PC-3 (cell line): ENCODE measurements at regions not wholly inside any gene's neighbourhood (a gene's known extent, or its start where the extent isn't known, plus 50 kb on each side); places are given as distances from the start of the nearest gene placed in this dataset.

Source experiments
- ATAC-seq: fragments of 200-7000 bp; cut with Tn5 transposase; 2 replicates; pipeline ENCODE4 v1.9.1; 2020; ENCODE audit warnings: mild to moderate bottlenecking, moderate library complexity
- BruUV-seq: library from RNA; stranded (reverse); fragments of 400-500 nt; replicated peaks from 2 replicates; lab custom pipeline; 2021; lab: Mats Ljungman, UMichigan
- CTCF ChIA-PET: fragments of 300-600 bp; sonication (Branson Sonifier 250); formaldehyde crosslinking; loops from one replicate; lab custom pipeline; 2022; ENCODE audit warnings: antibody characterized with exemption; lab: Charles Lee
- POLR2A ChIA-PET: fragments of 300-600 bp; sonication (Branson Sonifier 250); formaldehyde crosslinking; loops from one replicate; lab custom pipeline; 2022; ENCODE audit warnings: antibody characterized with exemption; ENCODE audit not compliant: unreplicated experiment; lab: Charles Lee
- DNase-seq: peaks from one replicate; pipeline ENCODE4 v3.0.0-alpha.2; 2015
- H2AFZ ChIP-seq: fragments of 300-600 bp; sonication (generic); 2 replicates; pipeline ENCODE4 v1.6.0; 2016; ENCODE audit warnings: antibody characterized with exemption, low read length
- H3F3A ChIP-seq: fragments of 300-600 bp; sonication (generic); one replicate; pipeline ENCODE4 v1.6.0; 2017; ENCODE audit warnings: antibody characterized with exemption, low read length, control low read depth, mild to moderate bottlenecking; ENCODE audit not compliant: unreplicated experiment
- H3K27ac ChIP-seq: fragments of 300-600 bp; sonication (generic); 2 replicates; pipeline ENCODE4 v1.5.1; 2016; ENCODE audit warnings: mild to moderate bottlenecking, low read length
- H3K27me3 ChIP-seq: fragments of 300-600 bp; sonication (generic); 2 replicates; pipeline ENCODE4 v1.6.1; 2016; ENCODE audit warnings: low read length, mixed read lengths
- H3K36me3 ChIP-seq: fragments of 300-600 bp; sonication (generic); 2 replicates; pipeline ENCODE4 v1.6.1; 2016; ENCODE audit warnings: low read depth, mixed run types, low read length, mixed read lengths
- H3K4me1 ChIP-seq: fragments of 300-600 bp; sonication (generic); 2 replicates; pipeline ENCODE4 v1.5.1; 2016; ENCODE audit warnings: low read length; ENCODE audit not compliant: insufficient read depth
- H3K4me2 ChIP-seq: fragments of 300-600 bp; sonication (generic); 2 replicates; pipeline ENCODE4 v1.6.0; 2016; ENCODE audit warnings: low read length
- H3K4me3 ChIP-seq: fragments of 300-600 bp; sonication (generic); 2 replicates; pipeline ENCODE4 v1.5.1; 2016; ENCODE audit warnings: mild to moderate bottlenecking, low read length, mixed read lengths
- H3K79me2 ChIP-seq: fragments of 300-600 bp; sonication (generic); 2 replicates; pipeline ENCODE4 v1.6.1; 2017; ENCODE audit warnings: low read length, mixed read lengths
- H3K9ac ChIP-seq: fragments of 300-600 bp; sonication (generic); 2 replicates; pipeline ENCODE4 v1.6.0; 2016; ENCODE audit warnings: mild to moderate bottlenecking, low read length
- H3K9me2 ChIP-seq: fragments of 300-600 bp; sonication (generic); replicated peaks from 2 replicates; pipeline ENCODE4 v1.6.1; 2016; ENCODE audit warnings: mixed run types, low read length, mixed read lengths
- H3K9me3 ChIP-seq: fragments of 300-600 bp; sonication (generic); 2 replicates; pipeline ENCODE4 v1.6.1; 2016; ENCODE audit warnings: low read length, mixed read lengths
- H4K20me1 ChIP-seq: fragments of 300-600 bp; sonication (generic); 2 replicates; pipeline ENCODE4 v1.6.1; 2016; ENCODE audit warnings: low read length, mixed read lengths
- EZH2 ChIP-seq: fragments of 300-600 bp; sonication (generic); IDR thresholded peaks from one replicate; pipeline ENCODE4 v1.6.1; 2017; ENCODE audit warnings: antibody characterized with exemption, mild to moderate bottlenecking, low read length; ENCODE audit not compliant: unreplicated experiment
- EZH2phosphoT487 ChIP-seq: fragments of 300-600 bp; sonication (generic); IDR thresholded peaks from 2 replicates; pipeline ENCODE4 v1.6.1; 2018; ENCODE audit warnings: mild to moderate bottlenecking, antibody characterized with exemption, low read length, borderline replicate concordance
- intact Hi-C: fragments of 100-400 bp; cut with micrococcal nuclease; formaldehyde crosslinking; loops from 2 replicates; pipeline ENCODE4 v1.9.0; 2023
- TF ChIP-seq, protein P1 (sequence below): fragments of 300-600 bp; sonication (generic); conservative IDR thresholded peaks from 2 replicates; pipeline ENCODE4 v1.5.1; 2017; ENCODE audit warnings: antibody characterized with exemption, low read depth, mild to moderate bottlenecking, low read length

DNA sequence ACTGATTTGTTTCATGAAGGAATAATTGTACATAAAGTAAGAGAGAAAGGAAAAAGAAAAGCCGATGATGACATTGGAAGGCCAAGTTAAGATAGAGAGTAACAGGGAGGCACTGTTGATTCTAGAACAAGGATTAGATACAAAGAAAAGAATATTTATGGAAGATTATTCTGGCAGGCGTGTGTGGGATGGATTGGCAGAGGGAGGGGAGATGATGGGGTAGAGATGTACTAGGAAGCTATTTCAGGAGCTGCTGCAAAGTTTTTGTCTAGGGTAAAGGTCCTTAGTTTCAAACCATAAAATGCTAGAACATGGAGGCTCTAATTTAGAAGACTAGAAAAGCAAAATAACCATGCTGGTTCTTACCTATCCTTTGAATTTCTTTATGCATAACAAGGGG is 280.0 kb upstream of the LRRN1 start:
- no TSS peak for BruUV-seq
- Histone ChIP-seq H3K79me2 (no peaks in the 10 kb centered on the region), H2AFZ (no peak overlapping the region), H3K4me3 (no peak overlapping the region), H3K36me3 (no peaks in the 10 kb centered on the region), H3K9me3 (peaks cover 25% of the 10 kb centered on the region), H3K27ac (no peak overlapping the region), H4K20me1 (no peaks in the 10 kb centered on the region), H3K9me2 (no peaks in the 10 kb centered on the region), H3K4me1 (no peaks in the 10 kb centered on the region), H3F3A (no peaks in the 10 kb centered on the region), H3K9ac (no peak overlapping the region), H3K27me3 (no peaks in the 10 kb centered on the region), H3K4me2 (no peak overlapping the region)
- POLR2A ChIA-PET: no interaction called here
- intact Hi-C loops: no loop called here
- DNase-seq (no peak), ATAC-seq (no peak)
- TF ChIP-seq EZH2 (no peak), EZH2phosphoT487 (no peak)
- TF ChIP-seq, protein P1, sequence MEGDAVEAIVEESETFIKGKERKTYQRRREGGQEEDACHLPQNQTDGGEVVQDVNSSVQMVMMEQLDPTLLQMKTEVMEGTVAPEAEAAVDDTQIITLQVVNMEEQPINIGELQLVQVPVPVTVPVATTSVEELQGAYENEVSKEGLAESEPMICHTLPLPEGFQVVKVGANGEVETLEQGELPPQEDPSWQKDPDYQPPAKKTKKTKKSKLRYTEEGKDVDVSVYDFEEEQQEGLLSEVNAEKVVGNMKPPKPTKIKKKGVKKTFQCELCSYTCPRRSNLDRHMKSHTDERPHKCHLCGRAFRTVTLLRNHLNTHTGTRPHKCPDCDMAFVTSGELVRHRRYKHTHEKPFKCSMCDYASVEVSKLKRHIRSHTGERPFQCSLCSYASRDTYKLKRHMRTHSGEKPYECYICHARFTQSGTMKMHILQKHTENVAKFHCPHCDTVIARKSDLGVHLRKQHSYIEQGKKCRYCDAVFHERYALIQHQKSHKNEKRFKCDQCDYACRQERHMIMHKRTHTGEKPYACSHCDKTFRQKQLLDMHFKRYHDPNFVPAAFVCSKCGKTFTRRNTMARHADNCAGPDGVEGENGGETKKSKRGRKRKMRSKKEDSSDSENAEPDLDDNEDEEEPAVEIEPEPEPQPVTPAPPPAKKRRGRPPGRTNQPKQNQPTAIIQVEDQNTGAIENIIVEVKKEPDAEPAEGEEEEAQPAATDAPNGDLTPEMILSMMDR: no peak
- CTCF ChIA-PET: no interaction called here

DNA sequence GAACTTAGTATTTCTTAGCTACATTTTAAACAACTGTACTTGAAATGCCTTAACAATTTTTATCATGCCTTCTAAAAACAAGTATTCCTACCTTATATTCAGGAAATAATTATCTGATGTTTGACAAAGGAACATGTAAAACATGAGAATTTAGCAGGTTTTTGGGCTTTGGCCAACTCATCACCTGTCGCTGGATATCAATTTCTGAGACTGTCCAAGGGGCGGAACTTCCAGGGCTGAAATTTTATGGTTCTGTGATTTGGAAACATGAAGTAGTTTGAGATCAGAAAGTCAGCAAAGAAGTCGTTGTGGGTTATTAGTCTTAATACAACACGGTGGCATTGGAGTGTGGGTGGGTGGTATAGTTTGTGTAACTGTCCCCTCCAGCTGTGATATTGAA is 282.2 kb upstream of the LRRN1 start:
- no peaks in the 10 kb centered on the region for H3K9me2 ChIP-seq
- ChIA-PET CTCF (no interaction called here), POLR2A (no interaction called here)
- peaks cover 26% of the 10 kb centered on the region for H3K9me3 ChIP-seq
- H3K79me2 ChIP-seq: no peaks in the 10 kb centered on the region
- no peak overlapping the region for H3K27ac ChIP-seq
- H3K36me3 ChIP-seq: no peaks in the 10 kb centered on the region
- BruUV-seq: no TSS peak
- DNase-seq (no peak), ATAC-seq (no peak)
- H3K9ac ChIP-seq: no peak overlapping the region
- no peaks in the 10 kb centered on the region for H4K20me1 ChIP-seq
- no peaks in the 10 kb centered on the region for H3F3A ChIP-seq
- no peaks in the 10 kb centered on the region for H3K4me1 ChIP-seq
- TF ChIP-seq EZH2 (no peak), EZH2phosphoT487 (no peak)
- TF ChIP-seq, protein P1: no peak
- intact Hi-C loops: no loop called here
- H3K4me2 ChIP-seq: no peak overlapping the region
- H3K27me3 ChIP-seq: no peaks in the 10 kb centered on the region
- H3K4me3 ChIP-seq: no peak overlapping the region
- H2AFZ ChIP-seq: no peak overlapping the region

DNA sequence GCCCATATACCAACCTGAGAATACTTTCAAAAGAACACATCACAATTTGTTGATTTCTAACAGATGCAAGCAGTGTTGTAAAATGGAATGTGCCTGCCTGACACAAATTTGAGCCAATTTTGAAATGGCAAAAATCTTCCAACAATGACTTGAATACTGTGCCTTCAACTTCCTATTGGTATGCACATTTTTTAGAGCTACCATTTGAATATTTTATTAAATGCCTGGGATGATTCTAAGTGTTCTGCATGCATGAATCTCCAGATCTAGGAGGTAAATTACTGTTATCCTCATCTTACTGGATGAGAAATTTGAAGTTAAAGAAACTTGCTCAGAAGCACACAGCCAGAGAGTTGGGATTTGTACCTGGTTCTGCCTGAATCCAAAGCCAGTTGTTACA is 282.8 kb upstream of the LRRN1 start:
- no peak overlapping the region for H3K4me3 ChIP-seq
- no TSS peak for BruUV-seq
- ChIA-PET CTCF (no interaction called here), POLR2A (no interaction called here)
- TF ChIP-seq, protein P1: no peak
- TF ChIP-seq EZH2: no peak
- no peak for TF ChIP-seq EZH2phosphoT487
- H4K20me1 ChIP-seq: no peaks in the 10 kb centered on the region
- H3K27ac ChIP-seq: no peak overlapping the region
- no peaks in the 10 kb centered on the region for H3K36me3 ChIP-seq
- H3K9ac ChIP-seq: no peak overlapping the region
- H3K4me2 ChIP-seq: no peak overlapping the region
- DNase-seq (no peak), ATAC-seq (no peak)
- H3K79me2 ChIP-seq: no peaks in the 10 kb centered on the region
- intact Hi-C loops: no loop called here
- H3F3A ChIP-seq: no peaks in the 10 kb centered on the region
- H3K9me3 ChIP-seq: peaks cover 26% of the 10 kb centered on the region
- H3K27me3 ChIP-seq: no peaks in the 10 kb centered on the region
- H3K9me2 ChIP-seq: no peaks in the 10 kb centered on the region
- no peaks in the 10 kb centered on the region for H3K4me1 ChIP-seq
- no peak overlapping the region for H2AFZ ChIP-seq
